IPS DF 19.7 (cell line): ENCODE measurements at regions not wholly inside any gene's neighbourhood (a gene's known extent, or its start where the extent isn't known, plus 50 kb on each side); places are given as distances from the start of the nearest gene placed in this dataset.

Experiments
- DNase-seq: peaks from one replicate; pipeline ENCODE4 v3.0.0-alpha.2; 2013; ENCODE audit warnings: low read depth, low spot score

GRCh38 chr5:60377826-60378225, 322.1 kb downstream of the DEPDC1B start:
- no peak for DNase-seq

- DNase-seq: no peak
These were observed 323.1 kb downstream of the DEPDC1B start for GRCh38 chr5:60376860-60377259.

- no peak for DNase-seq
These were observed 325.6 kb downstream of the DEPDC1B start for GRCh38 chr5:60374409-60374808.

GRCh38 chr5:60372786-60373185, 327.2 kb downstream of the DEPDC1B start:
- no peak for DNase-seq

GRCh38 chr5:60371065-60371464, 328.9 kb downstream of the DEPDC1B start:
- DNase-seq: no peak

GRCh38 chr5:60370508-60370907, 329.5 kb downstream of the DEPDC1B start:
- no peak for DNase-seq

GRCh38 chr5:60369391-60369790, 330.6 kb downstream of the DEPDC1B start:
- DNase-seq: no peak

- DNase-seq: no peak
These were observed 331.9 kb downstream of the DEPDC1B start for GRCh38 chr5:60368100-60368499.

- DNase-seq: no peak
These were observed 333.5 kb downstream of the DEPDC1B start for GRCh38 chr5:60366489-60366888.

GRCh38 chr5:60365001-60365400, 335.0 kb downstream of the DEPDC1B start:
- DNase-seq: no peak

- DNase-seq: no peak
These were observed 337.8 kb downstream of the DEPDC1B start for GRCh38 chr5:60362158-60362557.

GRCh38 chr5:60360355-60360754, 339.6 kb downstream of the DEPDC1B start:
- no peak for DNase-seq

GRCh38 chr5:60357302-60357701, 342.7 kb downstream of the DEPDC1B start:
- no peak for DNase-seq

GRCh38 chr5:60356745-60357144, 343.2 kb downstream of the DEPDC1B start:
- DNase-seq: no peak

GRCh38 chr5:60355181-60355580, 344.8 kb downstream of the DEPDC1B start:
- DNase-seq: no peak

- no peak for DNase-seq
These were observed 345.7 kb downstream of the DEPDC1B start for GRCh38 chr5:60354311-60354710.

- DNase-seq: no peak
These were observed 346.9 kb downstream of the DEPDC1B start for GRCh38 chr5:60352992-60353599.

- DNase-seq: no peak
These were observed 349.2 kb downstream of the DEPDC1B start for GRCh38 chr5:60350794-60351193.

- DNase-seq: no peak
These were observed 350.0 kb downstream of the DEPDC1B start for GRCh38 chr5:60349891-60350415.

- no peak for DNase-seq
These were observed 353.6 kb downstream of the DEPDC1B start for GRCh38 chr5:60346393-60346792.

- no peak for DNase-seq
These were observed 356.9 kb downstream of the DEPDC1B start for GRCh38 chr5:60343102-60343501.

GRCh38 chr5:60340965-60341471, 358.9 kb downstream of the DEPDC1B start:
- no peak for DNase-seq

GRCh38 chr5:60340326-60340725, 359.6 kb downstream of the DEPDC1B start:
- DNase-seq: no peak
